ENCODE measurements at regions not wholly inside any gene's neighbourhood (a gene's known extent, or its start where the extent isn't known, plus 50 kb on each side); places are given as distances from the start of the nearest gene placed in this dataset.

DNA sequence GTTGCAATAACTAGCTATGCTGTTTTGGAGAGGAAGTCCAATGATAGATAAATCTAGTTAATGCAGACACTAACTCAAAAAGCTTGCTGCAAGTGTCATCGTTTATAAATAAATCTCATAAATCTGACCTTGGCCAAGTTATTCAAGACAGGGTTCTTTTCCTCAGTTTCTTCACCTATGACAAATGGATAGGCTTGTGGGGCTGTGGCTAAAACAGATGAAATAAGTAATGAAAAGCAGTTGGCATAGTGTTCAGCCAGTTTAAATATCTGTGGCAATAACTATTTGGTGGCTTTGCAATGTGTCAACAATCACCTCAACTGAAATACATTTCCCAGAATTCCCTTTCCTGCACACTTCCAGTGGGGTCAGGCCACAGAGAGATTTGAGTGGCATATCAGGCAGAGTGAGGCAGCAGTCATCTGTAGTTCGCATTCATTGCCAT, 169.9 kb downstream of the DYRK2 start:
- Histone ChIP-seq H3K4me1 (no peaks in the 10 kb centered on the region), H3K9ac (no peak overlapping the region), H4K20me1 (no peaks in the 10 kb centered on the region), H3K4me3 (no peak overlapping the region), H3K27ac (no peak overlapping the region), H3K27me3 (no peaks in the 10 kb centered on the region), H3K36me3 (no peaks in the 10 kb centered on the region), H3K4me2 (no peak overlapping the region), H3K9me3 (replicated peaks in 1 of 11) (peaks cover 11 to 41% (median 25%) of the 10 kb centered on the region in 11 experiments)
- no peak for TF ChIP-seq Cebpa-rat (IDR thresholded peaks at IDR 0.05)

GRCh38 chr12:67819902-67820301, 169.3 kb upstream of the IFNG-AS1 start:
- no peaks in the 10 kb centered on the region for H4K20me1 ChIP-seq
- peaks cover 11 to 29% (median 25%) of the 10 kb centered on the region in 11 experiments for H3K9me3 ChIP-seq (replicated peaks in 1 of 11)
- no peaks in the 10 kb centered on the region for H3K27me3 ChIP-seq
- no peaks in the 10 kb centered on the region for H3K4me1 ChIP-seq
- no peak overlapping the region for H3K4me2 ChIP-seq
- H3K27ac ChIP-seq = no peak overlapping the region
- H3K9ac ChIP-seq = no peak overlapping the region
- no peak for TF ChIP-seq Cebpa-rat (IDR thresholded peaks at IDR 0.05)
- no peaks in the 10 kb centered on the region for H3K36me3 ChIP-seq
- H3K4me3 ChIP-seq = no peak overlapping the region

GRCh38 chr12:67820694-67821093, 168.6 kb upstream of the IFNG-AS1 start:
- H3K9ac ChIP-seq = no peak overlapping the region
- no peaks in the 10 kb centered on the region for H3K27me3 ChIP-seq
- H3K4me2 ChIP-seq = no peak overlapping the region
- no peaks in the 10 kb centered on the region for H3K36me3 ChIP-seq
- no peak overlapping the region for H3K4me3 ChIP-seq
- no peaks in the 10 kb centered on the region for H4K20me1 ChIP-seq
- no peak for TF ChIP-seq Cebpa-rat (IDR thresholded peaks at IDR 0.05)
- no peaks in the 10 kb centered on the region for H3K4me1 ChIP-seq
- no peak overlapping the region for H3K27ac ChIP-seq
- peaks cover 5 to 22% (median 18%) of the 10 kb centered on the region in 11 experiments; a peak in 21 of 22 replicates for H3K9me3 ChIP-seq (replicated peaks in 1 of 11)

- TF ChIP-seq Cebpa-rat (IDR thresholded peaks at IDR 0.05) = no peak
- Histone ChIP-seq H3K9me3 (replicated peaks in 1 of 11) (peaks cover 0 to 4% (median 0%) of the 10 kb centered on the region in 11 experiments; a peak in 6 of 22 replicates), H3K4me1 (no peaks in the 10 kb centered on the region), H3K27ac (no peak overlapping the region), H3K27me3 (no peaks in the 10 kb centered on the region), H3K4me3 (no peak overlapping the region), H3K4me2 (no peak overlapping the region), H3K9ac (no peak overlapping the region), H3K36me3 (no peaks in the 10 kb centered on the region), H4K20me1 (no peaks in the 10 kb centered on the region)
These were observed 166.4 kb upstream of the IFNG-AS1 start for GRCh38 chr12:67822826-67823225.

DNA sequence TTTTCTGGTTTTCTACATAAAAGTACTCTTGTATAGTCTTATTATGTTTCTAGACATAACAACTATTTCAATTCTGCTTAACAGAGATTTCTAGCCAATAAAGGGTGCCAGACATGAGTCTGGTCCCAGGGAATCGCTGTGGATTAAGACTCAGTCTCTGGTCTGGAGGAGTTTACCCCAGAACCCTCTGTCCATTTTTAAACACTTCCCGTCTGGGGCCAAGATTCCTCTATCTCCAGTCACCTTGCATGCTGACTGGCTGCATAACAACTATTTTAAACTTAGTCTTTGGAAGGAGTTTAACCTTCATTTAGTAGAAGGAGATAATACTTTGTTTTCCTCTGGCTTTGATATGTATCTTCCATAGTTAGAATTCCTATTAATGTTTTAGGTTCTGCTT, 163.1 kb upstream of the IFNG-AS1 start:
- no peaks in the 10 kb centered on the region for H4K20me1 ChIP-seq
- no peaks in the 10 kb centered on the region for H3K9me3 ChIP-seq (replicated peaks in 1 of 11)
- no peaks in the 10 kb centered on the region for H3K27me3 ChIP-seq
- H3K4me2 ChIP-seq = no peak overlapping the region
- no peaks in the 10 kb centered on the region for H3K4me1 ChIP-seq
- no peak for TF ChIP-seq Cebpa-rat (IDR thresholded peaks at IDR 0.05)
- H3K9ac ChIP-seq = no peak overlapping the region
- H3K27ac ChIP-seq = no peak overlapping the region
- no peak overlapping the region for H3K4me3 ChIP-seq
- no peaks in the 10 kb centered on the region for H3K36me3 ChIP-seq

DNA sequence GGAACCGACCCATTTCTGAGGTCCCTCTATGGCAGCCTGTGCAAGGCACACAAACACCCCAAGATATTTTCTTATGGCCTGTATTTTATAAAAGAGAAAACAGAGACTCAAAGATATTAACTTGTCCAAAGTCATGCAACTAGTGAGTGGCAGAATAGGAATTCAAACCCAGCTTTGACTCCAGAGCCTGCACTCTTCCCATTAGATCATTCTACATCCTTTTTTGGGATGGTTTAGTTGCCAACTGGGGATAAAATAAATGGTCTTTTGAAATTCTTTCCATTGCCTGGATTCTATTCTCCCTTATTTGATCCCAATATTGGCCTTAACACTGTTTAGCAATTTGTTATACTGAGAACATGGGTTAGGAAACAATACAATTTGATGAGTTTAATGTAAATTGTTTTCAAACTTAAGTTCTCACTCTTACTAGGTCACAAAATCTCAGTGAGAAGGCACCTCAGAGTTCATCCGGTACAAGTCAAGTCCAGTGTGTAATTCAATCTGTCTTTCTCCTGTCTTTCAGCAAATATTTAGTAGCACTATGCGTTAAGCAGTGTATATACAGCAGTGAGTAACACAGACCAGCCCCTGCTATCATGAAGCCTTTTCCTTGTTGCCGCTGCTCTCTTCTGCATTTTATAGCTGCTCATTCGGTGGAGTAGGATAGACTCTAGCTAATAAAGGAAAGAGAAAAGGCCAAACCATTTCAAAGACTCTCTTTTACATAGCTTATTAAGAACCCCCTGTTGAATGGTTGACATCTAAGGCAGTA, 162.1 kb upstream of the IFNG-AS1 start:
- TF ChIP-seq Cebpa-rat (IDR thresholded peaks at IDR 0.05) = no peak
- no peaks in the 10 kb centered on the region for H3K36me3 ChIP-seq
- H4K20me1 ChIP-seq = no peaks in the 10 kb centered on the region
- no peak overlapping the region for H3K27ac ChIP-seq
- no peaks in the 10 kb centered on the region for H3K4me1 ChIP-seq
- H3K27me3 ChIP-seq = no peaks in the 10 kb centered on the region
- no peak overlapping the region for H3K9ac ChIP-seq
- H3K4me2 ChIP-seq = no peak overlapping the region
- no peaks in the 10 kb centered on the region for H3K9me3 ChIP-seq (replicated peaks in 1 of 11)
- no peak overlapping the region for H3K4me3 ChIP-seq

- Histone ChIP-seq H3K9me3 (replicated peaks in 1 of 11) (no peaks in the 10 kb centered on the region), H3K36me3 (no peaks in the 10 kb centered on the region), H3K4me2 (no peak overlapping the region), H3K4me1 (no peaks in the 10 kb centered on the region), H3K27me3 (no peaks in the 10 kb centered on the region), H3K9ac (no peak overlapping the region), H3K4me3 (no peak overlapping the region), H4K20me1 (no peaks in the 10 kb centered on the region), H3K27ac (no peak overlapping the region)
- TF ChIP-seq Cebpa-rat (IDR thresholded peaks at IDR 0.05) = no peak
These were observed 161.3 kb upstream of the IFNG-AS1 start for GRCh38 chr12:67827820-67828383.

DNA sequence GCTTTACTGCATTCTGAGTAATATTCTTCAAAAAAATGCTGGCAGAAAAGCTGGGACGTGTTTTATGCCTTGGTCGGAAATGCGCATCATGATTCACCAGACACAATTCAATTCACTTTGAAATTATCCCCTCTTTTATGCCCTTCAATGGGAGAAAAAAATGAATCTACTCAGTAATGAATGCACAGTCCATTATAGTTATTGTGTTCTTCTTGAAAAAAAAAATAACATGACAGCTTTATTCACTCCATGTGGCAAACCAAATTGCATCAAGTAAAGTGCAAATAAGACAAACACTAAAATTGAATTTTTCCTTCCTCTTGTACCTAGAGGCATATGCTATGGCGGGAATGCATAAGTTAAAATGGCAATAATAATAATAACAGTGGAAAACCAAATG, 159.4 kb upstream of the IFNG-AS1 start:
- Histone ChIP-seq H3K27ac (no peak overlapping the region), H3K9ac (no peak overlapping the region), H3K4me3 (no peak overlapping the region), H3K9me3 (replicated peaks in 1 of 11) (no peaks in the 10 kb centered on the region), H3K36me3 (no peaks in the 10 kb centered on the region), H3K27me3 (no peaks in the 10 kb centered on the region), H4K20me1 (no peaks in the 10 kb centered on the region), H3K4me2 (no peak overlapping the region), H3K4me1 (no peaks in the 10 kb centered on the region)
- TF ChIP-seq Cebpa-rat (IDR thresholded peaks at IDR 0.05) = no peak

- Histone ChIP-seq H3K27me3 (no peaks in the 10 kb centered on the region), H3K27ac (no peak overlapping the region), H3K36me3 (no peaks in the 10 kb centered on the region), H3K4me3 (no peak overlapping the region), H3K9me3 (replicated peaks in 1 of 11) (peaks cover 0 to 12% (median 0%) of the 10 kb centered on the region in 11 experiments; a peak in 4 of 22 replicates), H4K20me1 (no peaks in the 10 kb centered on the region), H3K9ac (no peak overlapping the region), H3K4me1 (no peaks in the 10 kb centered on the region), H3K4me2 (no peak overlapping the region)
- TF ChIP-seq Cebpa-rat (IDR thresholded peaks at IDR 0.05) = no peak
These were observed 157.1 kb upstream of the IFNG-AS1 start for GRCh38 chr12:67832155-67832554.

GRCh38 chr12:67833602-67834001, 155.6 kb upstream of the IFNG-AS1 start:
- Histone ChIP-seq H3K4me3 (no peak overlapping the region), H3K36me3 (no peaks in the 10 kb centered on the region), H3K9ac (no peak overlapping the region), H3K4me2 (no peak overlapping the region), H3K27me3 (no peaks in the 10 kb centered on the region), H3K9me3 (replicated peaks in 1 of 11) (peaks cover 0 to 19% (median 0%) of the 10 kb centered on the region in 11 experiments; a peak in 5 of 22 replicates), H3K4me1 (no peaks in the 10 kb centered on the region), H4K20me1 (no peaks in the 10 kb centered on the region), H3K27ac (no peak overlapping the region)
- TF ChIP-seq Cebpa-rat (IDR thresholded peaks at IDR 0.05) = no peak
